ENCODE measurements at regions not wholly inside any gene's neighbourhood (a gene's known extent, or its start where the extent isn't known, plus 50 kb on each side); places are given as distances from the start of the nearest gene placed in this dataset.

DNA sequence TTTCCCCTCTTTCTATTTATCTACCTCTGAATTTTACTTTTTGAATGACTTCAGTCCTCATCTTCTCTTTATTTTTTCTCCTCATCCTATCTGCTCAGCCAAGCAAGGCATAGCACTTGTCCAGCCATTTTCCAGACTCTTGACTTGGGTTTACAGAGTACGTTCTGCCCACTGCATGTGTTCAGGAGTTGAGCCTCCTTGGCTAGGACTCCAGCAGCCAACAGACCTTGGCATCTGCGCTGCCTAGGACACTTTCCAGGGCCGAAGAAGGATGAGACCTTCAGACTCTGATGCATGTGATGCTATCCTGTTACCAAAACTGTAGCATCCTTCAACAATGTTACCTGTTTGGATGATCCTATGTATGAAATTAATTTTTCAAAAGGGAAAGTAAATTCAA is 59.7 kb downstream of the HES1 start:
- TF ChIP-seq TAF1 (IDR thresholded peaks at IDR 0.05; ENCODE audit: low read depth, low read length) (no peak), POLR2A (IDR thresholded peaks at IDR 0.05; ENCODE audit: low read depth, low read length) (no peak), POLR2AphosphoS5 (IDR thresholded peaks at IDR 0.05; ENCODE audit: low read depth, low read length) (no peak), PAX5 (IDR thresholded peaks at IDR 0.05; ENCODE audit: insufficient read depth, low read length, severe bottlenecking) (no peak)

All from GM12891 (cell line).